ENCODE measurements at regions not wholly inside any gene's neighbourhood (a gene's known extent, or its start where the extent isn't known, plus 50 kb on each side); places are given as distances from the start of the nearest gene placed in this dataset.

- Histone ChIP-seq H3K9ac (no peak overlapping the region), H3F3A (ENCODE audit: low read depth) (peaks cover 7% of the 10 kb centered on the region), H4K20me1 (ENCODE audit: low read depth) (no peaks in the 10 kb centered on the region), H3K9me3 (ENCODE audit: low read depth) (no peaks in the 10 kb centered on the region), H3K4me2 (no peak overlapping the region), H3K4me3 (no peak overlapping the region), H3K36me3 (no peaks in the 10 kb centered on the region), H3K79me2 (ENCODE audit: low read depth) (no peaks in the 10 kb centered on the region), H3K27me3 (no peaks in the 10 kb centered on the region), H3K4me1 (peaks cover 47% of the 10 kb centered on the region), H2AFZ (replicated peaks) (no peak overlapping the region), H3K27ac (no peak overlapping the region)
- Mint-ChIP-seq H3K36me3 (peaks cover 5% of the 10 kb centered on the region), H3K4me3 (no peak overlapping the region), H3K27me3 (ENCODE audit: insufficient read depth, low read depth) (peaks cover 9% of the 10 kb centered on the region), H3K27ac (no peak overlapping the region), H3K4me1 (peaks cover 26% of the 10 kb centered on the region), H3K9me3 (peaks cover 23% of the 10 kb centered on the region)
- no peak for TF ChIP-seq EZH2 (IDR thresholded peaks at IDR 0.05)
- TF ChIP-seq CTCF (IDR thresholded peaks at IDR 0.05) = no peak
- TF ChIP-seq EZH2phosphoT487 (IDR thresholded peaks at IDR 0.05) = no peak
- DNase-seq (ENCODE audit: low spot score) = no peak
These were observed 180.6 kb upstream of the MIR17HG start for GRCh38 chr13:91166714-91167511.

- no peak overlapping the region for H3K27ac Mint-ChIP-seq
These were observed 179.6 kb upstream of the MIR17HG start for GRCh38 chr13:91167706-91168385.

GRCh38 chr13:91168386-91168711 lies 179.1 kb upstream of the MIR17HG start:
- H3K4me1 Mint-ChIP-seq = peaks cover 26% of the 10 kb centered on the region
- H3K9me3 Mint-ChIP-seq = peaks cover 26% of the 10 kb centered on the region
- no peak overlapping the region for H3K27ac Mint-ChIP-seq
- H3K9me3 ChIP-seq (ENCODE audit: low read depth) = no peaks in the 10 kb centered on the region
- H3K4me2 ChIP-seq = no peak overlapping the region
- H3K27me3 Mint-ChIP-seq (ENCODE audit: insufficient read depth, low read depth) = peaks cover 9% of the 10 kb centered on the region
- TF ChIP-seq EZH2 (IDR thresholded peaks at IDR 0.05) = no peak
- TF ChIP-seq EZH2phosphoT487 (IDR thresholded peaks at IDR 0.05) = no peak
- no peak for TF ChIP-seq CTCF (IDR thresholded peaks at IDR 0.05)
- no peak for DNase-seq (ENCODE audit: low spot score)
- H4K20me1 ChIP-seq (ENCODE audit: low read depth) = no peaks in the 10 kb centered on the region
- no peak overlapping the region for H3K27ac ChIP-seq
- H3K27me3 ChIP-seq = no peaks in the 10 kb centered on the region
- peaks cover 6% of the 10 kb centered on the region for H3K36me3 Mint-ChIP-seq
- H2AFZ ChIP-seq (replicated peaks) = no peak overlapping the region
- H3F3A ChIP-seq (ENCODE audit: low read depth) = peaks cover 7% of the 10 kb centered on the region
- no peak overlapping the region for H3K9ac ChIP-seq
- no peaks in the 10 kb centered on the region for H3K79me2 ChIP-seq (ENCODE audit: low read depth)
- H3K4me3 Mint-ChIP-seq = no peak overlapping the region
- no peak overlapping the region for H3K4me3 ChIP-seq
- peaks cover 39% of the 10 kb centered on the region for H3K4me1 ChIP-seq
- no peaks in the 10 kb centered on the region for H3K36me3 ChIP-seq

More at GRCh38 chr13:91167706-91168385, 179.6 kb upstream of the MIR17HG start:
- no peak overlapping the region for H3K9ac ChIP-seq
- no peaks in the 10 kb centered on the region for H3K36me3 ChIP-seq
- H3K4me2 ChIP-seq = no peak overlapping the region
- no peaks in the 10 kb centered on the region for H3K27me3 ChIP-seq
- H4K20me1 ChIP-seq (ENCODE audit: low read depth) = no peaks in the 10 kb centered on the region
- no peak for TF ChIP-seq CTCF (IDR thresholded peaks at IDR 0.05)
- peaks cover 23% of the 10 kb centered on the region for H3K9me3 Mint-ChIP-seq
- peaks cover 9% of the 10 kb centered on the region for H3K27me3 Mint-ChIP-seq (ENCODE audit: insufficient read depth, low read depth)
- no peak for DNase-seq (ENCODE audit: low spot score)
- peaks cover 7% of the 10 kb centered on the region for H3F3A ChIP-seq (ENCODE audit: low read depth)
- H3K9me3 ChIP-seq (ENCODE audit: low read depth) = no peaks in the 10 kb centered on the region
- no peak overlapping the region for H3K4me3 ChIP-seq
- no peak overlapping the region for H3K4me3 Mint-ChIP-seq
- no peaks in the 10 kb centered on the region for H3K79me2 ChIP-seq (ENCODE audit: low read depth)
- H3K4me1 ChIP-seq = peaks cover 39% of the 10 kb centered on the region
- peaks cover 6% of the 10 kb centered on the region for H3K36me3 Mint-ChIP-seq
- H3K27ac ChIP-seq = no peak overlapping the region
- H2AFZ ChIP-seq (replicated peaks) = no peak overlapping the region
- H3K4me1 Mint-ChIP-seq = peaks cover 26% of the 10 kb centered on the region

Measured in neural progenitor cell (in vitro differentiated cells).